HepG2 (cell line): ENCODE measurements at regions not wholly inside any gene's neighbourhood (a gene's known extent, or its start where the extent isn't known, plus 50 kb on each side); places are given as distances from the start of the nearest gene placed in this dataset.

Source experiments
- ATAC-seq: fragments of 200-7000 bp; cut with Tn5 transposase; 3 replicates; pipeline ENCODE4 v1.9.1; 2020; ENCODE audit warnings: mild to moderate bottlenecking, moderate library complexity
- BruUV-seq: library from RNA; stranded (reverse); fragments of 400-500 nt; replicated peaks from 2 replicates; lab custom pipeline; 2021; lab: Mats Ljungman, UMichigan
- CTCF ChIA-PET: fragments of 300-600 bp; formaldehyde crosslinking; extraction: SDS; loops from one replicate; lab custom pipeline; 2021; ENCODE audit warnings: low total read pairs, inconsistent platforms, low intra/inter-chr PET ratio; lab: Yijun Ruan, JAX
- POLR2A ChIA-PET: fragments of 350-600 bp; sonication (Branson Sonifier 250); formaldehyde crosslinking; loops from one replicate; lab custom pipeline; 2020; ENCODE audit warnings: antibody characterized with exemption, inconsistent platforms; lab: Yijun Ruan, JAX
- DNase-seq: peaks from one replicate; pipeline ENCODE4 v3.0.0-alpha.2; 2015; ENCODE audit warnings: low spot score
- FAIRE-seq: peaks from 3 replicates; lab custom pipeline; 2011; peaks lifted over from hg19 to GRCh38; lab: Jason Lieb, UNC
- H2AFZ ChIP-seq: one replicate; pipeline ENCODE4 v1.6.1; 2011; ENCODE audit warnings: low read length, inconsistent platforms
- H3K27ac ChIP-seq: fragments of 300-600 bp; 3 replicates; pipeline ENCODE4 v1.8.0; 2011; ENCODE audit warnings: mixed run types, mild to moderate bottlenecking, mixed read lengths, low read length, inconsistent platforms; ENCODE audit not compliant: insufficient read depth; ENCODE audit errors: extremely low read length
- H3K27me3 ChIP-seq, 2 experiments: fragments of 200-600 bp in 1 of 2; 2 replicates in 1 of 2; 3 replicates in 1 of 2; pipeline versions ENCODE4 v1.6.0 to v1.8.0; 2011; ENCODE audit warnings: low read length in 2 of 2, mild to moderate bottlenecking in 2 of 2, moderate library complexity in 2 of 2, inconsistent platforms in 1 of 2; ENCODE audit not compliant: insufficient read depth in 2 of 2, control insufficient read depth in 1 of 2
- H3K36me3 ChIP-seq, 2 experiments: fragments of 200-600 bp in 1 of 2; replicated peaks in 1 of 2; 2 replicates in 1 of 2; 3 replicates in 1 of 2; pipeline versions ENCODE4 v1.5.1 to v1.8.0; 2011; ENCODE audit warnings: low read length in 2 of 2, inconsistent platforms in 1 of 2; ENCODE audit not compliant: insufficient read depth in 2 of 2, control insufficient read depth in 1 of 2
- H3K4me1 ChIP-seq: 2 replicates; pipeline ENCODE4 v1.5.1; 2012; ENCODE audit warnings: low read length, inconsistent platforms; ENCODE audit not compliant: insufficient read depth
- H3K4me2 ChIP-seq: 2 replicates; pipeline ENCODE4 v1.6.0; 2011; ENCODE audit warnings: low read depth, low read length, inconsistent platforms
- H3K4me3 ChIP-seq, 3 experiments: fragments of 200-600 bp in 1 of 3; sonication (generic), shearing (Covaris generic) in 1 of 3; replicated peaks in 1 of 3; 2 replicates each; pipeline ENCODE4 v1.5.1; 2011 to 2016; ENCODE audit warnings: low read length in 3 of 3, inconsistent platforms in 2 of 3, low read depth in 2 of 3, mild to moderate bottlenecking in 2 of 3, control low read depth in 1 of 3, mixed read lengths in 1 of 3; ENCODE audit not compliant: insufficient read depth in 1 of 3
- H3K79me2 ChIP-seq: one replicate; pipeline ENCODE4 v1.6.1; 2011; ENCODE audit warnings: low read length, inconsistent platforms; ENCODE audit not compliant: insufficient read depth
- H3K9ac ChIP-seq: 2 replicates; pipeline ENCODE4 v1.6.0; 2011; ENCODE audit warnings: mild to moderate bottlenecking, low read depth, low read length, inconsistent platforms; ENCODE audit not compliant: insufficient read depth
- H3K9me3 ChIP-seq: 2 replicates; pipeline ENCODE4 v1.5.1; 2012; ENCODE audit warnings: mild to moderate bottlenecking, low read length
- H4K20me1 ChIP-seq: 2 replicates; pipeline ENCODE4 v1.6.0; 2011; ENCODE audit warnings: inconsistent platforms, mild to moderate bottlenecking, low read length, moderate library complexity; ENCODE audit not compliant: insufficient read depth
- ARNT ChIP-seq: fragments of 450-650 bp; IDR thresholded peaks from 2 replicates; pipeline ENCODE4 v1.6.1; 2017
- CEBPZ ChIP-seq: IDR thresholded peaks from 2 replicates; pipeline ENCODE4 v1.6.1; 2012; ENCODE audit warnings: low read length, improper control_type of control experiment
- DNMT3B ChIP-seq: conservative IDR thresholded peaks from 2 replicates; pipeline ENCODE4 v1.6.1; 2016; ENCODE audit warnings: missing biosample characterization, control low read depth
- HOMEZ ChIP-seq: IDR thresholded peaks from 2 replicates; pipeline ENCODE4 v1.6.1; 2016; ENCODE audit warnings: low read depth
- MTF2 ChIP-seq: sonication (generic); formaldehyde crosslinking; IDR thresholded peaks from 2 replicates; pipeline ENCODE4 v1.5.0; 2020; ENCODE audit warnings: missing genetic modification reagents, borderline replicate concordance
- POLR2AphosphoS5 ChIP-seq: IDR thresholded peaks from 2 replicates; pipeline ENCODE4 v1.6.1; 2012; ENCODE audit warnings: low read depth, low read length
- RAD51 ChIP-seq: fragments of 450-650 bp; IDR thresholded peaks from 2 replicates; pipeline ENCODE4 v1.6.1; 2016; ENCODE audit warnings: borderline replicate concordance
- ZBTB42 ChIP-seq: sonication (generic); formaldehyde crosslinking; IDR thresholded peaks from 2 replicates; pipeline ENCODE4 v1.5.0; 2020; ENCODE audit warnings: mild to moderate bottlenecking, missing genetic modification reagents
- ZNF224 ChIP-seq: sonication (generic); formaldehyde crosslinking; IDR thresholded peaks from 2 replicates; pipeline ENCODE4 v1.5.0; 2020; ENCODE audit warnings: mild to moderate bottlenecking, missing genetic modification reagents
- ZNF230 ChIP-seq: sonication (generic); formaldehyde crosslinking; IDR thresholded peaks from 2 replicates; pipeline ENCODE4 v1.4.0; 2020; ENCODE audit warnings: mild to moderate bottlenecking, missing genetic modification reagents
- ZNF24 ChIP-seq: fragments of 450-650 bp; IDR thresholded peaks from 2 replicates; pipeline ENCODE4 v1.6.1; 2017; ENCODE audit warnings: antibody characterized with exemption, mild to moderate bottlenecking
- ZNF562 ChIP-seq: sonication (generic); formaldehyde crosslinking; IDR thresholded peaks from 2 replicates; pipeline ENCODE4 v1.8.0; 2022; ENCODE audit warnings: missing genetic modification reagents, borderline replicate concordance
- ZNF777 ChIP-seq: sonication (generic); formaldehyde crosslinking; IDR thresholded peaks from 2 replicates; pipeline ENCODE4 v1.4.0; 2020; ENCODE audit warnings: missing genetic modification reagents
- ZNF782 ChIP-seq: sonication (generic); formaldehyde crosslinking; IDR thresholded peaks from 2 replicates; pipeline ENCODE4 v1.4.0; 2020; ENCODE audit warnings: missing genetic modification reagents, mild to moderate bottlenecking, borderline replicate concordance
- WGBS: methylation state at CpG from one replicate; pipeline ENCODE4 v1.1.6; 2017; ENCODE audit warnings: low lambda C conversion rate; 5-methylcytosine and 5-hydroxymethylcytosine counted together
- in situ Hi-C: cut with HindIII; loops from 2 replicates; pipeline ENCODE4 v1.10.0; 2017; ENCODE audit warnings: low pct_unique_long_range_greater_than_20kb; ENCODE audit not compliant: extremely low pct_ligation_motif_present
- intact Hi-C: fragments of 100-400 bp; cut with micrococcal nuclease; formaldehyde crosslinking; loops from one replicate; pipeline ENCODE4 v1.10.0; 2022; ENCODE audit not compliant: unreplicated experiment

DNA sequence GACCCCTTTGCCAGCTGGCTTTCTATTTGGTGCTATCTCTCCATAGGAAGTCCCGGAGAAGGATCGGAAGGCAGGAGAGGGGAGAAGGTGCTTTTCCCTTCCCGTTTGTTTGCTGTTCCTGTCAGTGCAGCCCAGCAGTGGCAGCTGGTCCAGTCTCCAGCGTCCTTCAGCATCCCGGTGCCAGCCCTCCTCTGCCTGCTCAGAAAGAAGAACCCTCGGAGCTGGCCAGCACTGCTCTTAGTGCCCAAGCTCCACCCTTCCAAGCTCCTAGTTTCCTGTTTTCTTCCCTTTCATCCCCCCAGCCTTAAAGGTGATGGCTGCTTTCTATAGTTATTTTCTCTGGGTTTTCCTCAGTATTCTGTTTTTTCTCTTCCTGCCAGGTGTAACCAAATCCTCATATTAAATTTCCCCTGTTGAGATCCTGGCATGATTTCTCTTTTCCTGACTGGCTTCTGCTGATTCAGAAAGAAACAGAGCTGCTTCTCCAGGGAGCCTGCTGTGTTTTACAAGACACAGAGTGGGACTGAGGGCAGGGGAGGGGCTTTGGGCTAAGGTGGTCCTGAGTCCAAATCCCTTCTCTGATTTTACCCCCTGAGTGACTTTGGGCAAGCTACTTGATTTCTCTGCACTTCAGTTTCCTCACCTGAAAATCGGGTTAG, 186.8 kb downstream of the COPRS start:
- WGBS: 31% methylated on average over 7 of the region's 7 CpGs
- Histone ChIP-seq H3K4me2 (no peak overlapping the region), H4K20me1 (no peaks in the 10 kb centered on the region), H3K9me3 (no peaks in the 10 kb centered on the region), H3K4me1 (no peaks in the 10 kb centered on the region), H3K79me2 (no peaks in the 10 kb centered on the region), H3K27me3 (peaks cover 0 to 30% of the 10 kb centered on the region in 2 experiments; a peak in 4 of 5 replicates), H3K36me3 (no peaks in the 10 kb centered on the region), H3K27ac (no peak overlapping the region), H3K9ac (no peak overlapping the region), H3K4me3 (no peak overlapping the region), H2AFZ (no peak overlapping the region)
- ATAC-seq (no peak), DNase-seq (no peak), FAIRE-seq (no peak)
- CTCF ChIA-PET: no interaction called here
- no TSS peak for BruUV-seq
- intact Hi-C loops (no loop called here), in situ Hi-C loops (no loop called here)
- POLR2A ChIA-PET: no interaction called here
- TF ChIP-seq POLR2AphosphoS5 (no peak), ZNF562 (CRISPR knock-in tag) (no peak), HOMEZ (CRISPR knock-in tag) (no peak), DNMT3B (CRISPR knock-in tag) (no peak), ZNF24 (no peak), CEBPZ (no peak), RAD51 (no peak), ZBTB42 (CRISPR knock-in tag) (no peak), ZNF777 (CRISPR knock-in tag) (no peak), ZNF782 (CRISPR knock-in tag) (no peak), ZNF230 (CRISPR knock-in tag) (no peak), ZNF224 (CRISPR knock-in tag) (no peak), MTF2 (CRISPR knock-in tag) (no peak), ARNT (no peak)
